ENCODE measurements at regions not wholly inside any gene's neighbourhood (a gene's known extent, or its start where the extent isn't known, plus 50 kb on each side); places are given as distances from the start of the nearest gene placed in this dataset.
A peak's percentile ranks its signal among the peaks of the same experiment; 100 is the strongest.

- no peak for TF ChIP-seq POLR2AphosphoS5 (IDR thresholded peaks at IDR 0.05)
- TF ChIP-seq CTCF (IDR thresholded peaks at IDR 0.05 in 8 of 11, conservative IDR thresholded peaks at IDR 0.05 in 3 of 11) = no peak
- TF ChIP-seq POLR2A (IDR thresholded peaks at IDR 0.05) = no peak
- Histone ChIP-seq H3K27ac (no peak overlapping the region), H3K4me3 (no peak overlapping the region), H3K36me3 (no peaks in the 10 kb centered on the region), H3K9me3 (peaks cover 0 to 3% (median 0%) of the 10 kb centered on the region in 8 donors), H3K4me1 (no peaks in the 10 kb centered on the region), H3K27me3 (replicated peaks in 1 of 7) (peaks cover 0 to 7% (median 0%) of the 10 kb centered on the region in 7 donors)
- WGBS, 5 donors = 83 to 93% (median 88%) methylated on average over 8 to 15 of the region's 16 CpGs
- intact Hi-C loops (cut with DNase I; ENCODE audit: low total_unique reads) = no loop called here
- DNase-seq = peak; percentile 53
These were observed 243.5 kb upstream of the MYT1L start for GRCh38 chr2:2574401-2575180.

GRCh38 chr2:2573658-2574293, 242.7 kb upstream of the MYT1L start:
- 93 to 97% (median 95%) methylated on average over 15 of the region's 15 CpGs for WGBS, 5 donors
- TF ChIP-seq CTCF (IDR thresholded peaks at IDR 0.05 in 8 of 11, conservative IDR thresholded peaks at IDR 0.05 in 3 of 11) = no peak
- Histone ChIP-seq H3K27me3 (replicated peaks in 1 of 7) (peaks cover 0 to 7% (median 0%) of the 10 kb centered on the region in 7 donors), H3K9me3 (peaks cover 0 to 3% (median 0%) of the 10 kb centered on the region in 8 donors), H3K4me1 (no peaks in the 10 kb centered on the region), H3K27ac (no peak overlapping the region), H3K36me3 (no peaks in the 10 kb centered on the region), H3K4me3 (no peak overlapping the region)
- peak; percentile 25 for DNase-seq
- intact Hi-C loops (cut with DNase I; ENCODE audit: low total_unique reads) = no loop called here

- Histone ChIP-seq H3K4me1 (no peaks in the 10 kb centered on the region), H3K4me3 (no peak overlapping the region), H3K9me3 (peaks cover 0 to 3% (median 0%) of the 10 kb centered on the region in 8 donors), H3K36me3 (no peaks in the 10 kb centered on the region), H3K27me3 (replicated peaks in 1 of 7) (peaks cover 0 to 7% (median 0%) of the 10 kb centered on the region in 7 donors), H3K27ac (no peak overlapping the region)
- no peak for TF ChIP-seq POLR2AphosphoS5 (IDR thresholded peaks at IDR 0.05)
- no peak for TF ChIP-seq POLR2A (IDR thresholded peaks at IDR 0.05)
- WGBS, 5 donors = 91 to 100% (median 95%) methylated on average over 3 to 4 of the region's 4 CpGs
- DNase-seq = peak; percentile 29
- intact Hi-C loops (cut with DNase I; ENCODE audit: low total_unique reads) = no loop called here
These were observed 242.1 kb upstream of the MYT1L start for GRCh38 chr2:2573205-2573604.

- H3K27me3 ChIP-seq (replicated peaks in 1 of 7) = peaks cover 0 to 7% (median 0%) of the 10 kb centered on the region in 7 donors
- WGBS, 5 donors = 93 to 96% (median 95%) methylated on average over 25 of the region's 25 CpGs
- intact Hi-C loops (cut with DNase I; ENCODE audit: low total_unique reads) = no loop called here
- no peaks in the 10 kb centered on the region for H3K4me1 ChIP-seq
- TF ChIP-seq POLR2A (IDR thresholded peaks at IDR 0.05) = no peak
- TF ChIP-seq CTCF (IDR thresholded peaks at IDR 0.05 in 8 of 11, conservative IDR thresholded peaks at IDR 0.05 in 3 of 11) = no peak
- TF ChIP-seq POLR2AphosphoS5 (IDR thresholded peaks at IDR 0.05) = no peak
- peaks cover 0 to 3% (median 0%) of the 10 kb centered on the region in 8 donors for H3K9me3 ChIP-seq
- H3K27ac ChIP-seq = no peak overlapping the region
- H3K4me3 ChIP-seq = no peak overlapping the region
- no peaks in the 10 kb centered on the region for H3K36me3 ChIP-seq
- DNase-seq = peak; percentile 33
These were observed 241.5 kb upstream of the MYT1L start for GRCh38 chr2:2572393-2573204.

Data from spleen (tissue), 11 donors.